Endothelial cell of umbilical vein (primary cell): ENCODE measurements at regions not wholly inside any gene's neighbourhood (a gene's known extent, or its start where the extent isn't known, plus 50 kb on each side); places are given as distances from the start of the nearest gene placed in this dataset.

Experiments
- CTCF ChIP-seq, 2 donors: IDR thresholded peaks; 1 replicate in 1 of 2; 2 replicates in 1 of 2; pipeline ENCODE4 v1.5.1; 2011; ENCODE audit warnings: low read length in 2 of 2, mild to moderate bottlenecking in 2 of 2, moderate library complexity in 2 of 2, control low read depth in 1 of 2, inconsistent platforms in 1 of 2, low read depth in 1 of 2; ENCODE audit not compliant: insufficient read depth in 1 of 2; ENCODE audit errors: extremely low read depth in 1 of 2
- EZH2 ChIP-seq: IDR thresholded peaks from 2 replicates; pipeline ENCODE4 v1.6.1; 2012; ENCODE audit warnings: borderline replicate concordance, low read depth, mild to moderate bottlenecking, moderate library complexity, low read length, inconsistent platforms; ENCODE audit not compliant: severe bottlenecking
- FOS ChIP-seq: IDR thresholded peaks from 2 replicates; pipeline ENCODE4 v1.6.1; 2011; ENCODE audit warnings: mild to moderate bottlenecking, low read length, moderate library complexity, borderline replicate concordance; ENCODE audit not compliant: insufficient read depth
- JUN ChIP-seq: IDR thresholded peaks from 2 replicates; pipeline ENCODE4 v1.6.1; 2011; ENCODE audit warnings: borderline replicate concordance, low read depth; ENCODE audit not compliant: insufficient read length, insufficient read depth
- MAX ChIP-seq: IDR thresholded peaks from 2 replicates; pipeline ENCODE4 v1.6.1; 2011; ENCODE audit not compliant: insufficient read depth, insufficient read length
- POLR2A ChIP-seq: IDR thresholded peaks from 2 replicates; pipeline ENCODE4 v1.6.1; 2012; ENCODE audit warnings: low read depth, mild to moderate bottlenecking, control low read depth, low read length
- POLR2AphosphoS5 ChIP-seq: IDR thresholded peaks from 2 replicates; pipeline ENCODE4 v1.6.1; 2012; ENCODE audit warnings: low read depth, mild to moderate bottlenecking, control low read depth, low read length, moderate library complexity; ENCODE audit not compliant: insufficient read depth

- TF ChIP-seq CTCF (IDR thresholded peaks at IDR 0.05; ENCODE audit: extremely low read depth in 1 of 2, insufficient read depth in 1 of 2, low read depth in 1 of 2, low read length in 2 of 2) (no peak), POLR2AphosphoS5 (no peak), MAX (no peak), EZH2 (no peak), POLR2A (no peak), FOS (no peak), JUN (no peak)
Observed at GRCh38 chr6:81621816-81622395, 130.6 kb downstream of the TENT5A start.
